Panc1 (cell line): ENCODE measurements at regions not wholly inside any gene's neighbourhood (a gene's known extent, or its start where the extent isn't known, plus 50 kb on each side); places are given as distances from the start of the nearest gene placed in this dataset.

Experiments
- ATAC-seq: fragments of 200-7000 bp; cut with Tn5 transposase; 2 replicates; pipeline ENCODE4 v1.9.1; 2020; ENCODE audit warnings: mild to moderate bottlenecking, moderate library complexity
- BruUV-seq: library from RNA; stranded (reverse); fragments of 400-500 nt; replicated peaks from 2 replicates; lab custom pipeline; 2021; lab: Mats Ljungman, UMichigan
- CTCF ChIA-PET: fragments of 300-600 bp; sonication (Branson Sonifier 250); formaldehyde crosslinking; loops from one replicate; lab custom pipeline; 2022; ENCODE audit warnings: antibody characterized with exemption; lab: Charles Lee
- POLR2A ChIA-PET: fragments of 300-600 bp; sonication (Branson Sonifier 250); formaldehyde crosslinking; loops from one replicate; lab custom pipeline; 2022; ENCODE audit warnings: antibody characterized with exemption; lab: Charles Lee
- DNase-seq: peaks from one replicate; pipeline ENCODE4 v3.0.0-alpha.2; 2010; ENCODE audit warnings: low read depth, low spot score
- H3K27ac ChIP-seq: 2 replicates; pipeline ENCODE4 v1.5.1; 2011; ENCODE audit warnings: mild to moderate bottlenecking, low read length, inconsistent platforms
- H3K27me3 ChIP-seq: fragments of 200-500 bp; sonication (Bioruptor generic); 2 replicates; pipeline ENCODE4 v1.6.0; 2014; ENCODE audit warnings: low read length, inconsistent platforms; ENCODE audit not compliant: control insufficient read depth, insufficient read depth
- H3K36me3 ChIP-seq: fragments of 200-500 bp; sonication (Bioruptor generic); 2 replicates; pipeline ENCODE4 v1.5.1; 2014; ENCODE audit warnings: inconsistent platforms, mild to moderate bottlenecking, low read length, moderate library complexity; ENCODE audit not compliant: control insufficient read depth, insufficient read depth
- H3K4me1 ChIP-seq: 2 replicates; pipeline ENCODE4 v1.5.1; 2011; ENCODE audit warnings: inconsistent platforms, mild to moderate bottlenecking, low read length, moderate library complexity; ENCODE audit not compliant: control insufficient read depth, insufficient read depth
- H3K4me3 ChIP-seq, 2 experiments: 2 replicates each; pipeline ENCODE4 v1.5.1; 2011 to 2012; ENCODE audit warnings: low read depth in 2 of 2, low read length in 2 of 2, mild to moderate bottlenecking in 2 of 2, inconsistent platforms in 1 of 2, moderate library complexity in 1 of 2
- H3K9me3 ChIP-seq: fragments of 200-500 bp; sonication (Bioruptor generic); 2 replicates; pipeline ENCODE4 v1.5.1; 2014; ENCODE audit warnings: low read depth, mild to moderate bottlenecking, inconsistent platforms, low read length, moderate library complexity; ENCODE audit not compliant: control insufficient read depth, insufficient read depth
- POLR2AphosphoS5 ChIP-seq: IDR thresholded peaks from 2 replicates; pipeline ENCODE4 v1.6.1; 2012; ENCODE audit warnings: mild to moderate bottlenecking, low read depth, low read length, moderate library complexity
- SIN3A ChIP-seq: IDR thresholded peaks from 2 replicates; pipeline ENCODE4 v1.6.1; 2012; ENCODE audit warnings: low read depth, mild to moderate bottlenecking, low read length, moderate library complexity, borderline replicate concordance; ENCODE audit not compliant: insufficient read depth
- TCF7L2 ChIP-seq: IDR thresholded peaks from 2 replicates; pipeline ENCODE4 v1.6.1; 2011; ENCODE audit warnings: mild to moderate bottlenecking, low read depth, low read length, inconsistent platforms
- in situ Hi-C: cut with HindIII; loops from 2 replicates; pipeline ENCODE4 v1.10.0; 2016; ENCODE audit warnings: low sequenced_read_pairs, low pct_unique_long_range_greater_than_20kb
- intact Hi-C: fragments of 100-400 bp; cut with micrococcal nuclease; formaldehyde crosslinking; loops from one replicate; pipeline ENCODE4 v1.10.0; 2022; ENCODE audit not compliant: unreplicated experiment
- TF ChIP-seq, protein P1 (sequence below), 2 experiments: IDR thresholded peaks; 2 replicates each; pipeline ENCODE4 v1.6.1; 2011 to 2012; ENCODE audit warnings: low read depth in 2 of 2, control low read depth in 1 of 2, low read length in 1 of 2, mild to moderate bottlenecking in 1 of 2, moderate library complexity in 1 of 2; ENCODE audit not compliant: insufficient read depth in 1 of 2
- TF ChIP-seq, protein P2 (sequence below): fragments of 450-650 bp; IDR thresholded peaks from 2 replicates; pipeline ENCODE4 v1.5.1; 2017; ENCODE audit warnings: mild to moderate bottlenecking

DNA sequence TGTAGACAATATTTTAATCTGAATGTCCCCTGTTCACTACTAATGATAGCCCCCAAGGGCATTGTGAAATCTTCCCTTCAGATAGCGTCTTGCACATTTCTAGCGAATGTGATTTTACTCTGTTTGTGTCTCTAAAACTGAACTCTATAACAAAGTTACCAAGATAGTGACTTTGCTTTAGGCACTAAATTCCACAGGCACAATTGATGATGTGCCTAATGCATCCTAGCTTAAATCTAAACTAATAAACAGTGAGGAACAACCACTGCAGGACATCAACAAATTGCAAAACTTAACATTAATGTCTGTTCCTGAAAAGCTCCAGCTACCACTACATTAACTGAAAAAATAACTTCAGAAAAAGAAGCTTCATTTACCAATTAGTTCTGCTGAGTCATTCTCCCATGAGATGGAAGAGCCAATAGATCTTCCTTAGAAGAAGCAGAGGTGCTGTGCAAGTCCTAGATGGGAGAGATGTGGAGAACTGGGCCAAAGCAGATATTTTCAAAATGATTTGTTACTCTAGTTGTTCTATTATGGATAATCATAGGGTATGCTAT, 1065.0 kb downstream of the EPHA7 start:
- intact Hi-C loops = no loop called here
- Histone ChIP-seq H3K27me3 (no peaks in the 10 kb centered on the region), H3K9me3 (no peaks in the 10 kb centered on the region), H3K4me3 (no peak overlapping the region), H3K27ac (no peak overlapping the region), H3K36me3 (no peaks in the 10 kb centered on the region), H3K4me1 (no peaks in the 10 kb centered on the region)
- ChIA-PET CTCF (no interaction called here), POLR2A (no interaction called here)
- in situ Hi-C loops = no loop called here
- BruUV-seq = no TSS peak
- ATAC-seq (no peak), DNase-seq (no peak)
- no peak for TF ChIP-seq SIN3A
- TF ChIP-seq POLR2AphosphoS5 = no peak
- TF ChIP-seq TCF7L2 = no peak
- TF ChIP-seq, protein P1, sequence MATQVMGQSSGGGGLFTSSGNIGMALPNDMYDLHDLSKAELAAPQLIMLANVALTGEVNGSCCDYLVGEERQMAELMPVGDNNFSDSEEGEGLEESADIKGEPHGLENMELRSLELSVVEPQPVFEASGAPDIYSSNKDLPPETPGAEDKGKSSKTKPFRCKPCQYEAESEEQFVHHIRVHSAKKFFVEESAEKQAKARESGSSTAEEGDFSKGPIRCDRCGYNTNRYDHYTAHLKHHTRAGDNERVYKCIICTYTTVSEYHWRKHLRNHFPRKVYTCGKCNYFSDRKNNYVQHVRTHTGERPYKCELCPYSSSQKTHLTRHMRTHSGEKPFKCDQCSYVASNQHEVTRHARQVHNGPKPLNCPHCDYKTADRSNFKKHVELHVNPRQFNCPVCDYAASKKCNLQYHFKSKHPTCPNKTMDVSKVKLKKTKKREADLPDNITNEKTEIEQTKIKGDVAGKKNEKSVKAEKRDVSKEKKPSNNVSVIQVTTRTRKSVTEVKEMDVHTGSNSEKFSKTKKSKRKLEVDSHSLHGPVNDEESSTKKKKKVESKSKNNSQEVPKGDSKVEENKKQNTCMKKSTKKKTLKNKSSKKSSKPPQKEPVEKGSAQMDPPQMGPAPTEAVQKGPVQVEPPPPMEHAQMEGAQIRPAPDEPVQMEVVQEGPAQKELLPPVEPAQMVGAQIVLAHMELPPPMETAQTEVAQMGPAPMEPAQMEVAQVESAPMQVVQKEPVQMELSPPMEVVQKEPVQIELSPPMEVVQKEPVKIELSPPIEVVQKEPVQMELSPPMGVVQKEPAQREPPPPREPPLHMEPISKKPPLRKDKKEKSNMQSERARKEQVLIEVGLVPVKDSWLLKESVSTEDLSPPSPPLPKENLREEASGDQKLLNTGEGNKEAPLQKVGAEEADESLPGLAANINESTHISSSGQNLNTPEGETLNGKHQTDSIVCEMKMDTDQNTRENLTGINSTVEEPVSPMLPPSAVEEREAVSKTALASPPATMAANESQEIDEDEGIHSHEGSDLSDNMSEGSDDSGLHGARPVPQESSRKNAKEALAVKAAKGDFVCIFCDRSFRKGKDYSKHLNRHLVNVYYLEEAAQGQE (IDR thresholded peaks at IDR 0.05; ENCODE audit: insufficient read depth in 1 of 2, low read depth in 2 of 2, low read length in 1 of 2) = no peak
- TF ChIP-seq, protein P2, sequence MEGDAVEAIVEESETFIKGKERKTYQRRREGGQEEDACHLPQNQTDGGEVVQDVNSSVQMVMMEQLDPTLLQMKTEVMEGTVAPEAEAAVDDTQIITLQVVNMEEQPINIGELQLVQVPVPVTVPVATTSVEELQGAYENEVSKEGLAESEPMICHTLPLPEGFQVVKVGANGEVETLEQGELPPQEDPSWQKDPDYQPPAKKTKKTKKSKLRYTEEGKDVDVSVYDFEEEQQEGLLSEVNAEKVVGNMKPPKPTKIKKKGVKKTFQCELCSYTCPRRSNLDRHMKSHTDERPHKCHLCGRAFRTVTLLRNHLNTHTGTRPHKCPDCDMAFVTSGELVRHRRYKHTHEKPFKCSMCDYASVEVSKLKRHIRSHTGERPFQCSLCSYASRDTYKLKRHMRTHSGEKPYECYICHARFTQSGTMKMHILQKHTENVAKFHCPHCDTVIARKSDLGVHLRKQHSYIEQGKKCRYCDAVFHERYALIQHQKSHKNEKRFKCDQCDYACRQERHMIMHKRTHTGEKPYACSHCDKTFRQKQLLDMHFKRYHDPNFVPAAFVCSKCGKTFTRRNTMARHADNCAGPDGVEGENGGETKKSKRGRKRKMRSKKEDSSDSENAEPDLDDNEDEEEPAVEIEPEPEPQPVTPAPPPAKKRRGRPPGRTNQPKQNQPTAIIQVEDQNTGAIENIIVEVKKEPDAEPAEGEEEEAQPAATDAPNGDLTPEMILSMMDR = no peak

DNA sequence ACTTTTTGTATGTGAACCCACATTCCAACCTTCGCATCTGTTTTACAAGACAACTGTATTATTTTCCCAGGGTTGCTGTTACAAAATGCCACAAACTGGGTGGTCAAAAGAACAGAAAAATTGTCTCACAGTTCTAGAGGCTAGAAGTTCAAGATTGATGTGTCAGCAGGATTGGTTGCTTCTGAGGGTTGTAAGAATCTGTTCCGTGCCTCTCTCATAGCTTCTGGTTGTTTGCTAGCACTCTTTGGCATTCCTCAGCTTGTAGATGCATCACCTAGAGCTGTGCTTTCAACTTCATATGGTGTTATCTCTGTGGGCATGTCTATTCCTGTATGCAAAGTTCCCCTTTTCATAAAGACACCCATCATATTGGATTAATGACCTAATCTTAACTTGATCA, 1067.2 kb downstream of the EPHA7 start:
- intact Hi-C loops = no loop called here

More for the DNA sequence above, 1067.2 kb downstream of the EPHA7 start:
- ChIA-PET POLR2A (no interaction called here), CTCF (no interaction called here)
- H3K4me3 ChIP-seq = no peak overlapping the region
- BruUV-seq = no TSS peak
- H3K27me3 ChIP-seq = no peaks in the 10 kb centered on the region
- H3K36me3 ChIP-seq = no peaks in the 10 kb centered on the region
- no peak for ATAC-seq
- in situ Hi-C loops = no loop called here
- H3K9me3 ChIP-seq = no peaks in the 10 kb centered on the region
- no peaks in the 10 kb centered on the region for H3K4me1 ChIP-seq
- TF ChIP-seq, protein P1 (IDR thresholded peaks at IDR 0.05; ENCODE audit: insufficient read depth in 1 of 2, low read depth in 2 of 2, low read length in 1 of 2) = no peak
- TF ChIP-seq POLR2AphosphoS5 (no peak), SIN3A (no peak), TCF7L2 (no peak)
- TF ChIP-seq, protein P2 = no peak
- no peak for DNase-seq
- H3K27ac ChIP-seq = no peak overlapping the region
